SKM-1 (cell line): ENCODE measurements at regions not wholly inside any gene's neighbourhood (a gene's known extent, or its start where the extent isn't known, plus 50 kb on each side); places are given as distances from the start of the nearest gene placed in this dataset.

Source experiments
- DNase-seq: peaks from one replicate; lab custom pipeline; 2025; ENCODE audit not compliant: unreplicated experiment; lab: John Stamatoyannopoulos, UW

- DNase-seq = no peak
Observed at GRCh38 chr11:70810681-70811080, 412.4 kb downstream of the CTTN start.

GRCh38 chr11:70811483-70811882 is 413.2 kb downstream of the CTTN start:
- no peak for DNase-seq

- DNase-seq = no peak
Observed at GRCh38 chr11:70811915-70812314, 413.6 kb downstream of the CTTN start.

GRCh38 chr11:70812472-70812871 is 414.1 kb downstream of the CTTN start:
- no peak for DNase-seq

GRCh38 chr11:70813651-70814050 is 415.3 kb downstream of the CTTN start:
- no peak for DNase-seq

GRCh38 chr11:70815485-70815832 is 417.1 kb downstream of the CTTN start:
- no peak for DNase-seq

- DNase-seq = no peak
Observed at GRCh38 chr11:70816156-70816678, 417.9 kb downstream of the CTTN start.

- no peak for DNase-seq
Observed at GRCh38 chr11:70818351-70818750, 420.0 kb downstream of the CTTN start.

- no peak for DNase-seq
Observed at GRCh38 chr11:70819022-70819421, 420.7 kb downstream of the CTTN start.

- no peak for DNase-seq
Observed at GRCh38 chr11:70820311-70820710, 422.0 kb downstream of the CTTN start.

- DNase-seq = no peak
Observed at GRCh38 chr11:70820712-70821111, 422.4 kb downstream of the CTTN start.

GRCh38 chr11:70823771-70824170 is 425.4 kb downstream of the CTTN start:
- no peak for DNase-seq

- DNase-seq = no peak
Observed at GRCh38 chr11:70824605-70825245, 426.4 kb downstream of the CTTN start.

- no peak for DNase-seq
Observed at GRCh38 chr11:70825893-70826540, 426.4 kb downstream of the SHANK2 start.

GRCh38 chr11:70826541-70827335 is 425.6 kb downstream of the SHANK2 start:
- DNase-seq = no peak

- DNase-seq = no peak
Observed at GRCh38 chr11:70828593-70829082, 423.7 kb downstream of the SHANK2 start.

GRCh38 chr11:70829134-70829885 is 423.1 kb downstream of the SHANK2 start:
- DNase-seq = no peak

- DNase-seq = no peak
Observed at GRCh38 chr11:70829886-70830272, 422.5 kb downstream of the SHANK2 start.

- no peak for DNase-seq
Observed at GRCh38 chr11:70833011-70833410, 419.4 kb downstream of the SHANK2 start.

- DNase-seq = no peak
Observed at GRCh38 chr11:70833554-70833953, 418.8 kb downstream of the SHANK2 start.

- no peak for DNase-seq
Observed at GRCh38 chr11:70834277-70834940, 418.0 kb downstream of the SHANK2 start.
